ENCODE measurements at regions not wholly inside any gene's neighbourhood (a gene's known extent, or its start where the extent isn't known, plus 50 kb on each side); places are given as distances from the start of the nearest gene placed in this dataset.

GRCh38 chr20:48392407-48393310, 435.1 kb downstream of the PREX1 start:
- TF ChIP-seq, protein P1, sequence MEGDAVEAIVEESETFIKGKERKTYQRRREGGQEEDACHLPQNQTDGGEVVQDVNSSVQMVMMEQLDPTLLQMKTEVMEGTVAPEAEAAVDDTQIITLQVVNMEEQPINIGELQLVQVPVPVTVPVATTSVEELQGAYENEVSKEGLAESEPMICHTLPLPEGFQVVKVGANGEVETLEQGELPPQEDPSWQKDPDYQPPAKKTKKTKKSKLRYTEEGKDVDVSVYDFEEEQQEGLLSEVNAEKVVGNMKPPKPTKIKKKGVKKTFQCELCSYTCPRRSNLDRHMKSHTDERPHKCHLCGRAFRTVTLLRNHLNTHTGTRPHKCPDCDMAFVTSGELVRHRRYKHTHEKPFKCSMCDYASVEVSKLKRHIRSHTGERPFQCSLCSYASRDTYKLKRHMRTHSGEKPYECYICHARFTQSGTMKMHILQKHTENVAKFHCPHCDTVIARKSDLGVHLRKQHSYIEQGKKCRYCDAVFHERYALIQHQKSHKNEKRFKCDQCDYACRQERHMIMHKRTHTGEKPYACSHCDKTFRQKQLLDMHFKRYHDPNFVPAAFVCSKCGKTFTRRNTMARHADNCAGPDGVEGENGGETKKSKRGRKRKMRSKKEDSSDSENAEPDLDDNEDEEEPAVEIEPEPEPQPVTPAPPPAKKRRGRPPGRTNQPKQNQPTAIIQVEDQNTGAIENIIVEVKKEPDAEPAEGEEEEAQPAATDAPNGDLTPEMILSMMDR (IDR thresholded peaks at IDR 0.05; ENCODE audit: insufficient read depth, low read length) = no peak
- DNase-seq (ENCODE audit: low read depth) = no peak
- H3K4me3 ChIP-seq (ENCODE audit: low read depth, low read length) = no peak overlapping the region

- H3K4me3 ChIP-seq (ENCODE audit: low read depth, low read length) = no peak overlapping the region
- TF ChIP-seq, protein P1 (IDR thresholded peaks at IDR 0.05; ENCODE audit: insufficient read depth, low read length) = no peak
- DNase-seq (ENCODE audit: low read depth) = no peak
Measured at GRCh38 chr20:48390981-48391380, 436.8 kb downstream of the PREX1 start.

GRCh38 chr20:48387675-48388074, 440.1 kb downstream of the PREX1 start:
- no peak overlapping the region for H3K4me3 ChIP-seq (ENCODE audit: low read depth, low read length)
- DNase-seq (ENCODE audit: low read depth) = no peak
- TF ChIP-seq, protein P1 (IDR thresholded peaks at IDR 0.05; ENCODE audit: insufficient read depth, low read length) = no peak

GRCh38 chr20:48385527-48385926, 442.3 kb downstream of the PREX1 start:
- TF ChIP-seq, protein P1 (IDR thresholded peaks at IDR 0.05; ENCODE audit: insufficient read depth, low read length) = no peak

GRCh38 chr20:48385114-48385513, 442.7 kb downstream of the PREX1 start:
- no peak for DNase-seq (ENCODE audit: low read depth)

More at GRCh38 chr20:48385527-48385926, 442.3 kb downstream of the PREX1 start:
- no peak for DNase-seq (ENCODE audit: low read depth)
- no peak overlapping the region for H3K4me3 ChIP-seq (ENCODE audit: low read depth, low read length)

DNA sequence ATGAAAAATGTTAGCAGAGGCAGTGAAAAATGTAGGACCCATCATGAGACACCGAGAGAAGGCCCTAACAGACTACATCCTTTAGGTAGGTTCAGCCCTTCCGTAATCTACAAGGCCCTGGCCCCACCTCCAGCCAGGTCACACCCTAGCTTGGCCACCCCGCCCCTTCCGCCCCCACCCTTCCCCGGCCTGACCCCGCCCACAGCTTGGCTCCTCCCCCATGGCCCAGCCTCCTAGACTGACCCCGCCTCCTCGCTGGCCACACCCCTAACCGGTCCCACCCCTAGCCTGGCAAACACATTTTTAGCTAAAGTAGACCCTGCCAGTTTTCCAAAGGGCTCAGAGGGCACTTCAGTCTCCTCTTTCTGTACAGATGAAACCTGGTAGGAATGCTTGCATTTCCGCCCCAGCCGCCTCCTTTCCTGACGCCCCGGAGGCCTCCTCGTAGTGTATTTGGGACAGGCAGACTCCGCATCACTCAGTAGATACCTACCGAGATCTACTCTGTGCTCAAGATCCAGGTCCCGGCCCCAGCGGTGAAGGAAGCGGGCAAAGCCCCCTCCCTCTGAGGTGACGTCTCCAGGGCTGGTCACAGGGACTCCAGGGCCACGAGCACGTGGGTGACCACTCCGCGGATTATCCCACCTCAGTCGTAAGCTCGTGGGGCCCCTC, 443.5 kb downstream of the PREX1 start:
- no peak overlapping the region for H3K4me3 ChIP-seq (ENCODE audit: low read depth, low read length)
- no peak for DNase-seq (ENCODE audit: low read depth)
- TF ChIP-seq, protein P1 (IDR thresholded peaks at IDR 0.05; ENCODE audit: insufficient read depth, low read length) = no peak

More at GRCh38 chr20:48385114-48385513, 442.7 kb downstream of the PREX1 start:
- TF ChIP-seq, protein P1 (IDR thresholded peaks at IDR 0.05; ENCODE audit: insufficient read depth, low read length) = no peak
- no peak overlapping the region for H3K4me3 ChIP-seq (ENCODE audit: low read depth, low read length)
